ENCODE measurements at regions not wholly inside any gene's neighbourhood (a gene's known extent, or its start where the extent isn't known, plus 50 kb on each side); places are given as distances from the start of the nearest gene placed in this dataset.

GRCh38 chr2:128513961-128514283 is 195.3 kb upstream of the HS6ST1 start:
- Histone ChIP-seq H2AFZ (ENCODE audit: low read length) (no peak overlapping the region), H3K27ac (ENCODE audit: extremely low read length, insufficient read depth, low read length) (no peak overlapping the region), H4K20me1 (ENCODE audit: insufficient read depth, low read length) (no peaks in the 10 kb centered on the region; the same call in 1 of the 2 replicates), H3K9ac (ENCODE audit: insufficient read depth, low read depth, low read length) (no peak overlapping the region), H3K4me1 (ENCODE audit: insufficient read depth, low read length) (no peaks in the 10 kb centered on the region), H3K4me3 (replicated peaks in 1 of 3; ENCODE audit: insufficient read depth in 1 of 3, low read depth in 2 of 3, low read length in 3 of 3) (no peak overlapping the region), H3K27me3 (ENCODE audit: control insufficient read depth in 1 of 2, insufficient read depth in 2 of 2, low read length in 2 of 2) (peaks cover 0 to 36% of the 10 kb centered on the region in 2 experiments; a peak in 3 of 5 replicates), H3K9me3 (ENCODE audit: low read length) (no peaks in the 10 kb centered on the region), H3K79me2 (ENCODE audit: insufficient read depth, low read length) (no peaks in the 10 kb centered on the region), H3K36me3 (replicated peaks in 1 of 2; ENCODE audit: control insufficient read depth in 1 of 2, insufficient read depth in 2 of 2, low read length in 2 of 2) (no peaks in the 10 kb centered on the region), H3K4me2 (ENCODE audit: low read depth, low read length) (no peak overlapping the region)
- intact Hi-C loops (cut with micrococcal nuclease; ENCODE audit: unreplicated experiment) (no loop called here), in situ Hi-C loops (cut with HindIII; ENCODE audit: extremely low pct_ligation_motif_present, low pct_unique_long_range_greater_than_20kb) (no loop called here)
- FAIRE-seq (no peak), ATAC-seq (no peak), DNase-seq (ENCODE audit: low spot score) (no peak)
- TF ChIP-seq RORA (CRISPR knock-in tag; IDR thresholded peaks at IDR 0.05) (no peak), MXD4 (CRISPR knock-in tag; IDR thresholded peaks at IDR 0.05) (no peak), NR2F1 (CRISPR knock-in tag; IDR thresholded peaks at IDR 0.05) (no peak), CBX5 (CRISPR knock-in tag; IDR thresholded peaks at IDR 0.05; ENCODE audit: borderline replicate concordance) (no peak), CHD2 (IDR thresholded peaks at IDR 0.05; ENCODE audit: low read depth, low read length) (no peak), FOXA1 (IDR thresholded peaks at IDR 0.05) (no peak), FOXA1 (CRISPR knock-in tag; IDR thresholded peaks at IDR 0.05) (no peak)
- TF ChIP-seq, protein P1, sequence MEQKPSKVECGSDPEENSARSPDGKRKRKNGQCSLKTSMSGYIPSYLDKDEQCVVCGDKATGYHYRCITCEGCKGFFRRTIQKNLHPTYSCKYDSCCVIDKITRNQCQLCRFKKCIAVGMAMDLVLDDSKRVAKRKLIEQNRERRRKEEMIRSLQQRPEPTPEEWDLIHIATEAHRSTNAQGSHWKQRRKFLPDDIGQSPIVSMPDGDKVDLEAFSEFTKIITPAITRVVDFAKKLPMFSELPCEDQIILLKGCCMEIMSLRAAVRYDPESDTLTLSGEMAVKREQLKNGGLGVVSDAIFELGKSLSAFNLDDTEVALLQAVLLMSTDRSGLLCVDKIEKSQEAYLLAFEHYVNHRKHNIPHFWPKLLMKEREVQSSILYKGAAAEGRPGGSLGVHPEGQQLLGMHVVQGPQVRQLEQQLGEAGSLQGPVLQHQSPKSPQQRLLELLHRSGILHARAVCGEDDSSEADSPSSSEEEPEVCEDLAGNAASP (CRISPR knock-in tag; IDR thresholded peaks at IDR 0.05; ENCODE audit: borderline replicate concordance), result no peak
- TF ChIP-seq, protein P2, sequence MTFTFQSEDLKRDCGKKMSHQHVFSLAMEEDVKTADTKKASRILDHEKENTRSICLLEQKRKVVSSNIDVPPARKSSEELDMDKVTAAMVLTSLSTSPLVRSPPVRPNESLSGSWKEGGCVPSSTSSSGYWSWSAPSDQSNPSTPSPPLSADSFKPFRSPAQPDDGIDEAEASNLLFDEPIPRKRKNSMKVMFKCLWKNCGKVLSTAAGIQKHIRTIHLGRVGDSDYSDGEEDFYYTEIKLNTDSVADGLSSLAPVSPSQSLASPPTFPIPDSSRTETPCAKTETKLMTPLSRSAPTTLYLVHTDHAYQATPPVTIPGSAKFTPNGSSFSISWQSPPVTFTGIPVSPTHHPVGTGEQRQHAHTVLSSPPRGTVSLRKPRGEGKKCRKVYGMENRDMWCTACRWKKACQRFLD (CRISPR knock-in tag; IDR thresholded peaks at IDR 0.05; ENCODE audit: borderline replicate concordance), result no peak
- POLR2A ChIA-PET, result no interaction called here
- 26% methylated on average over 3 of the region's 3 CpGs for WGBS (ENCODE audit: low lambda C conversion rate)
- BruUV-seq (replicated peaks), result no TSS peak
- CTCF ChIA-PET (ENCODE audit: low intra/inter-chr PET ratio, low total read pairs), result no interaction called here
